CD4-positive, alpha-beta T cell treated with Interleukin-15 for 4 hours (primary cell): ENCODE measurements at regions not wholly inside any gene's neighbourhood (a gene's known extent, or its start where the extent isn't known, plus 50 kb on each side); places are given as distances from the start of the nearest gene placed in this dataset.
"Not testable (repeated sequence)": the region's sequence is repeated elsewhere in the genome, so short reads cannot be mapped to it uniquely, and the experiment has no call there.

Experiments
- DNase-seq: peaks from one replicate; pipeline ENCODE4 v3.0.0-alpha.2; 2020; ENCODE audit warnings: low spot score

DNA sequence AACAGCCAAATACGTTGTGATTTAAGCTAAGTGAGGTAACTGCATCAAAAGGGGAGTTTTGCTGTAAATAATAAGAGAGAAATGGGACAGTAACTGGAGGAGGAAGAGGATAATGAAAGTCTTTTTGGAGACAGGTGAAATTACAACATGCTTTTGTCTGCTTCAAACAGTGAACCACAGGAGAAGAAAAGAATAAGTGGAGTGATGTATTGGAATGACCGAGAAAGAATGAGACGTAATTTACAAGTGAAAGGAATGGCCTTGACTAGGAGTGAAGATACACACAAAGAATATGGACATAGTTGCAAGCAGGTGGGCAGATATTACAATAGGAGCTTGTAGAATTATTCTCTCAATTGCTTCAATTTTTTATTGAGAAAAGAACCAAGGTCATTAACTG lies 550.8 kb downstream of the DIPK2A start:
- DNase-seq: no peak

GRCh38 chr3:144523396-144523795 lies 551.8 kb downstream of the DIPK2A start:
- DNase-seq: no peak

DNA sequence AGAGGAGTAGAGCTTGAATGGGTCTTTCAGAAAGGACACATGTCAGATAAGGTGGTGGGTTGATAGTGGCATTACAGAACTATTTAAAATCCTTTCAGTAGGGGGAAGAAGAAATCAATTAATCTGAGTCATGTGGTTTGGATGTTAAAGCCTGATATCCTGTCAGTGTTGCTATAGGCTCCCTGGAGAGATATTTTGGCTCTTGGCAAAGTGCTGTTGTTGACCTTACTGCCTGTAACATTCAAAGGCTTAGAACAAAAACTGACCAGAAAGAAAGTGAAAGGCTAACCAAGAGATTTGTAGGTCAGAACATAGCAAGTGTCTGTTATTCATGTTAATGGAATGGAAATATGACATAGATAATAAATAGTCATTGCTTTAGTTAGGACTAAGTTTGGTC lies 552.9 kb downstream of the DIPK2A start:
- no peak for DNase-seq

- DNase-seq: no peak
These were observed 557.9 kb downstream of the DIPK2A start for GRCh38 chr3:144529566-144529965.

DNA sequence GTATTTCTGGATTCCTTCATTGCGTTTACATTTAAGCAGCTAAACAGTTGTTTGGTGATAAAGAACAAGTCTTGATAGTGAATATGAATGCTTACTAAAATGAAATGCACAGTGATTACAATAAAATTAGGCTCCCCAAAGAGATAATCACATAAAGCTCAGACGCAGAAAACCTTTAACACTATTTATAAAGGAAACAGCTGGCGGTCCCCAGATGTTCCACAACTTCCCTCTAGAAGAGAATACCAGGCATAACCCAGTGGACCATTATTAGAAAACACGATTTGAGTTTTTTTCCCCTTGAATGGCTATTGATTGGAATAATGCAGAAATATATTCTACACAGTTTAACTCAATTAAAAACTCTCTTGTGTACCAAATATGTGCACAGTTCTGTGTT lies 573.2 kb downstream of the DIPK2A start:
- no peak for DNase-seq

- DNase-seq: no peak
These were observed 574.9 kb downstream of the DIPK2A start for GRCh38 chr3:144546539-144546938.

DNA sequence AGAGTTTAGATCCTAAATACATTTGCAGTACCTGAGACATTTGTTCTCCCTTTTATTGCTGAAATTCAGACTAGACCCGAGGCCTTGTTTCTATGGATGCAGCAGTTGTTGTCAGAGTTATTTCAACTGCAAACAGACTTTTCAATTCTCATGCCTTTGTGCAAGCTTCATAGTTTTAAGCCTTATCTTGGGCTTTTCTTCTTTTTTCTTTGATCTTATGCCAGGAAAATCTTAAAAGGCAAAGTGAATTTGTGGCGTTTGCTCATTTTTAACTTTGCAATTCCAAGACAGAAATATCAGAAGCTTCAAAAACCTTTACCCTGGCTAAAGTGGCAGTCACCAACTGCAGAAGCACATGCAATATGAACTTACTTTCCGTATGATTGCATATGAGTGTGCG lies 576.7 kb downstream of the DIPK2A start:
- no peak for DNase-seq

GRCh38 chr3:144549166-144549565 lies 577.5 kb downstream of the DIPK2A start:
- DNase-seq: no peak

DNA sequence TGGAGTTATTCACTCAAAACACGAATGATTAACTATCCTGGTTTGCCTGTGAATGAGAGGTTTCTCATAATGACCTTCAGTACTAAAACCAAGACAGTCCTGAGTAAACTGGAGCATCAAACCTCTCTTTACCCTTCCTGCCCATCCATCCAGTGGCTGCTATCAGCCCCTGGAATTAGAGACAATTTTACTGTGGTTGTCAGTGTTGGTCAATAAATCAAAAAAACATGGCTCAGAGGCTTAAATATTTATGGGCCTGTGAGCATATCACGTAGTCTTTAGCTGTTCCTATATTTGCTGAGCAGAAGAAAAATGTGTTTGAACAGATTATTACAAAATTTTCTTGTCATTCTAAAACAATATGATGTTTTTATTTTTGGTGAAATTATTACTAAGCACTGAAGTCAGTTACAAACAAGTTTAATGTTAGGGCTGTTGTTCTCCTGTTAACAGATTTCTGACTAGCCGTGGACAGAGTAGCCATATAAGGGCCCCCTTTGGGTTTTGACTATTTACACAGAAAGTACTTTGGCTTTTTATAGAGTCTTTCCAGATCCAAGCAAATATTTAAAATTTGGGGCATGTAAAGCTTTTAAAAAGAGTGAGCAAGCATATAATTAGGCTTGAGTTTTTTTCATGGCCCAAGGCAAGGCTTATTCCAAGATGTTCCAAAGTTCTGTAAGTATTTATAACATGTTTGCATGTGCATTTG lies 580.9 kb downstream of the DIPK2A start:
- no peak for DNase-seq

- DNase-seq: no peak
These were observed 581.7 kb downstream of the DIPK2A start for GRCh38 chr3:144553301-144553700.

DNA sequence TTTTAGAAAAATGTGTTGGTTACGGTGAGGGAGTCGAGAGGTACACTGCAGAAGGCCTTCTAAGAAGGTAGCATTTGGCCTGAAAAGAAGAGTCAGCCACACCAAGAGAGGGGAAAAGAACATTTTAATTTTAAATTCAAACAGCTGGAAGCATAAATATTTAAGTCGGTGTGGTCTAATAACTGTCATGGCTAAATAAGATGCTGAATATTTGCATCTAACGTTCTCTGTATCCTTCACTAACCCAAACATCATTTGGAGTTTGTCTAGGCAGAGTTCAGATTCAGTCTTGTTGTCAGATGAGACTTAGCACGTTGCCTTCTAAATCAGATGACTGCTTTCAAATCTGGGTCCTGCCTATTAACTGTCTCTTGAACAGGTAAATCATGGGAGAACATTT lies 583.3 kb downstream of the DIPK2A start:
- no peak for DNase-seq

GRCh38 chr3:144556392-144556791 lies 584.8 kb downstream of the DIPK2A start:
- DNase-seq: no peak

- DNase-seq: no peak
These were observed 585.9 kb downstream of the DIPK2A start for GRCh38 chr3:144557515-144557914.

- no peak for DNase-seq
These were observed 592.4 kb downstream of the DIPK2A start for GRCh38 chr3:144564011-144564410.

- DNase-seq: no peak
These were observed 594.7 kb downstream of the DIPK2A start for GRCh38 chr3:144566320-144566719.

DNA sequence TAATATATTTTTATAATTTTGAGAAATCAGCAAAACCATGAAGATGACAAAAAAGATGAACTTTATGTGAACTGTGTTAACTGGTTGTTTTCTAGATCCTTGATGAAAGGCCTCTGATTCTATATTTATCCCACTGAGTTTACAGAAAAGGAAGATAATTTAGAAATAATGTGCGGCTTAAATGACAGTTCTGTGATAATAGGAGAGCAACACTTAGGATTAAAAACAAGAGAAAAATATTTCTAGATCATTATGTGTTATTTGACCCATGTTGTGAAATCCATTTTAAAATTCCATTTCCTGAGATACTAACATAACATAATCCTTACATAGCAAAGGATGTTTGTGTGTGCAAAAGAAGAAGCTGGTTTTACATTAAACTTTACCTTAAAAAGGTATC lies 598.0 kb downstream of the DIPK2A start:
- DNase-seq: no peak

DNA sequence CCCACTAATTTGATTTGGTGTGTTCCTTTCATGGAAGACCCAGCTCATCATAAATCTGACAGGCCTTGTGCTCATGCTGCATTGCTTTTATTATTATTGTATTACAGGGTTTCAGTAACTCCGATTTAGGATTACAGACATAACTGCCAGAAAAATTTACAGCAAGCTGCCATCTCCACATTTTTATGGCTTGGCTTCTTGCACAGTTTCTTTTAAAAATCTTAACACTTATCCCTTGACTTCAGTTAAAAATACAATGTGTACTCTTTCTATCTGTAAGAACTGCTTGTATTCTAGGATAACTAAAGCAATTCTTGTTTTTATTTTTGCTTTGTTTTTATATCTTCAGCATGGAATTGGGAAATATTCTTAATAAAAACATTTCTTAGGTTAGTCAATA lies 612.2 kb downstream of the DIPK2A start:
- DNase-seq: no peak

- no peak for DNase-seq
These were observed 613.8 kb downstream of the DIPK2A start for GRCh38 chr3:144585408-144585807.

GRCh38 chr3:144585953-144586352 lies 614.3 kb downstream of the DIPK2A start:
- DNase-seq: no peak

GRCh38 chr3:144586382-144586781 lies 614.8 kb downstream of the DIPK2A start:
- DNase-seq: no peak

- no peak for DNase-seq
These were observed 619.2 kb downstream of the DIPK2A start for GRCh38 chr3:144590854-144591253.

- DNase-seq: no peak
These were observed 622.3 kb downstream of the DIPK2A start for GRCh38 chr3:144593881-144594280.

DNA sequence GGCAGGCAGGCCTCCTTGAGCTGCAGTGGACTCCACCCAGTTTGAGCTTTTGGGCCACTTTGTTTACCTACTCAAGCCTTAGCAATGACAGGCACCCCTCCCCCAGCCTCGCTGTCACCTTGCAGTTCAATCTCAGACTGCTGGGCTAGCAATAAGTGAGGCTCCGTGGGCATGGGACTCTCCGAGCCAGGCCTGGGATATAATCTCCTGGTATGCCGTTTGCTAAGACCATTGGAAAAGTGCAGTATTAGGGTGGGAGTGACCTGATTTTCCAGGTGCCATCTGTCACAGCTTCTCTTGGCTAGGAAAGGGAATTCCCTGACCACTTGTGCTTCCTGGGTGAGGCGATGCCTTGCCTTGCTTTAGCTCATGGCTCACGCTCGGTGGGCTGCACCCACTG lies 648.6 kb downstream of the DIPK2A start:
- not testable (repeated sequence) for DNase-seq

GRCh38 chr3:144622845-144623244 lies 651.2 kb downstream of the DIPK2A start:
- no peak for DNase-seq

DNA sequence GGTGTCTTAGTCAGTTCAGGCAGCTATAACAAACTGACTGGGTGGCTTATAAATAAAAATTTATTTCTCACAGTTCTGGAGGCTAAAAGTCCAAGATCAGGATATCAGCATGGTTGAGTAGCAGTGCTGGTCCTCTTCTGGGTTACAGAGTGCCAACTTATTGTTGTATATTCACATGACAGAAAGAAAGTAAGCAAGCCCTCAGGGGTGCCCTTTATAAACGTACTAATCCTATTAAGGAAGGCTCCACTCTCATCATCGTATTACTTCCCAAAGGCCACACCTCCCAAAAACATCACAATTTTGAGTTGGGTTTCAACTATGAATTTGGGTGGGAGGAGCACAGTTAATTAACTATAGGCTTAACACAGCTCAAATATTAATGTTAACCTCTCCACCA lies 653.0 kb downstream of the DIPK2A start:
- DNase-seq: no peak
